ENCODE measurements at regions not wholly inside any gene's neighbourhood (a gene's known extent, or its start where the extent isn't known, plus 50 kb on each side); places are given as distances from the start of the nearest gene placed in this dataset.

DNA sequence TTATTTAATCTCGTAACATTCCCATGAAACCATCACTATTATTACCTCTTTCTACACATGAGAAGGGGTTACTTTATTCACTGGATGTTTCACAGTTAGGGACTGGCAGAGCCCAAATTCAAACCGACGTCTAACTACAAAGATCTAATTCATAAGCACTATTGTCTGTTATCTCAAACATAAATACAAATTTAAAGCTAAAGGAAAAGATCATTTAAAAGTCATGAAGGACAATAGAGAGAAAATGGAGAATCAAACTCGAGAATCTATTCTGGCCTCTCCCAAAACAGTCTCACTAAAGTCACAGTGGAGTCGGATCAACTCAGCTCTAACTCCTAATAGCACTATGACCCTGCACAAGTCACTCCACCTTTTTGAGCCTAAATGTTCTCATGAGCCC is 287.7 kb downstream of the ZIC4 start:
- DNase-seq = no peak
- Histone ChIP-seq H3K27ac (no peak overlapping the region), H3K36me3 (no peaks in the 10 kb centered on the region), H3K27me3 (ENCODE audit: low read depth) (no peaks in the 10 kb centered on the region), H3K4me1 (no peaks in the 10 kb centered on the region), H3K9me3 (no peaks in the 10 kb centered on the region), H3K4me3 (no peak overlapping the region)
- intact Hi-C loops (cut with DNase I) = no loop called here
- ATAC-seq = no peak
- TF ChIP-seq, protein P1, sequence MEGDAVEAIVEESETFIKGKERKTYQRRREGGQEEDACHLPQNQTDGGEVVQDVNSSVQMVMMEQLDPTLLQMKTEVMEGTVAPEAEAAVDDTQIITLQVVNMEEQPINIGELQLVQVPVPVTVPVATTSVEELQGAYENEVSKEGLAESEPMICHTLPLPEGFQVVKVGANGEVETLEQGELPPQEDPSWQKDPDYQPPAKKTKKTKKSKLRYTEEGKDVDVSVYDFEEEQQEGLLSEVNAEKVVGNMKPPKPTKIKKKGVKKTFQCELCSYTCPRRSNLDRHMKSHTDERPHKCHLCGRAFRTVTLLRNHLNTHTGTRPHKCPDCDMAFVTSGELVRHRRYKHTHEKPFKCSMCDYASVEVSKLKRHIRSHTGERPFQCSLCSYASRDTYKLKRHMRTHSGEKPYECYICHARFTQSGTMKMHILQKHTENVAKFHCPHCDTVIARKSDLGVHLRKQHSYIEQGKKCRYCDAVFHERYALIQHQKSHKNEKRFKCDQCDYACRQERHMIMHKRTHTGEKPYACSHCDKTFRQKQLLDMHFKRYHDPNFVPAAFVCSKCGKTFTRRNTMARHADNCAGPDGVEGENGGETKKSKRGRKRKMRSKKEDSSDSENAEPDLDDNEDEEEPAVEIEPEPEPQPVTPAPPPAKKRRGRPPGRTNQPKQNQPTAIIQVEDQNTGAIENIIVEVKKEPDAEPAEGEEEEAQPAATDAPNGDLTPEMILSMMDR (IDR thresholded peaks at IDR 0.05) = no peak

DNA sequence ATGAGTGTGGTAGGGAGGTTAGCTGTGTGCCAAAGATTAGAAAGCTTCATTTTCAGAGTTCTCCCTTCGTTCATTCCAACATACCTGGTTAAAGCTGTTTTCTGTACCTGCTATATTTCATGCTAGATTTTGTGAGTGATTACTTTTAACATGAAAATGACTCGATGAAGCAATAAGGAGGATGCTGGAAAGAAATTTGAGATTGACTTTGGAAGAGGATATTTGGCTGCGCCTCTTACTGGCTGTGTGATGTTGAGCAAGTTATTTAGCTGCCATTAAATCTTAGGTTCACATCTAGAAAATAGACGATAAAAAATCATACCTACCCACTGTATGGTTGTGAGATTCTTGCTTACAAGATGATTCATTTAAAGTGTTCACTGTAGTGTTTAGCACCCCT is 288.7 kb downstream of the ZIC4 start:
- Histone ChIP-seq H3K9me3 (no peaks in the 10 kb centered on the region), H3K27me3 (ENCODE audit: low read depth) (no peaks in the 10 kb centered on the region), H3K36me3 (no peaks in the 10 kb centered on the region), H3K27ac (no peak overlapping the region), H3K4me1 (no peaks in the 10 kb centered on the region), H3K4me3 (no peak overlapping the region)
- TF ChIP-seq, protein P1 (IDR thresholded peaks at IDR 0.05) = no peak
- no peak for DNase-seq
- intact Hi-C loops (cut with DNase I) = no loop called here
- ATAC-seq = no peak

DNA sequence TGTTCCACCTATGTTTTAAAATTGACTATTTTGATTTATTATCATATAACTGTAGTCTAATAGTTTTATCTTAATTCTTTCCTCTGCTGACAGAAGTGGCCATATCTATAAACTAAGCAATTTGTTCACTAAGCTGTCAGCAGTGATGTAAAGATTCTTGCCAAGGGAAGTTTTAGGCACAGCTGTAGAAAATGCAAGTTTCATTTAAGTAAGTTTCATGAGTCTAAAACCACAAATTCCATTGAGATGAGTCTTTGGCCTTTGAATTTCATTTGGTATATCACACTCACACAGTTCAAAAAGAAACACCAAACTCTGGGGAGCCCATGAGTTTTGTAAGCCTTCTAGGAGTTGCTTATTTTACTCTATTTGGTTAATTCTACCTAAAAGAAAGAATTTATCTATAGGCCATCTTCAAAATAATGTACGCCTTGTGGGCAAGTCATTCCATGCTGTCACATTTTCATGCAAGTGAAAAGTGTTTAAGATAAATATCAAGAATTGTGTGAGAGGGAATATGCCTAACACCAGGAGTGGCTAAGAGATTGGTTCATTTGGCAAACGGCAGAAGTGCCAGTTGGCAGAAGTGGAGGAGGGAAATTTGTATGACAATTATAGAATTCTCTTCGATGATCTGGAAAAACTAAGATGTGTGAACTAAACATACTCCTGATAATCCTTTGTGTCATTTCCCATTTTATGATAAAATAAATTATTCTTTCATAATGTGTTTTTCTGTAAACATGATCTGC is 292.9 kb downstream of the ZIC4 start:
- Histone ChIP-seq H3K36me3 (no peaks in the 10 kb centered on the region), H3K4me3 (no peak overlapping the region), H3K9me3 (no peaks in the 10 kb centered on the region), H3K4me1 (no peaks in the 10 kb centered on the region), H3K27me3 (ENCODE audit: low read depth) (no peaks in the 10 kb centered on the region), H3K27ac (no peak overlapping the region)
- ATAC-seq (no peak), DNase-seq (no peak)
- intact Hi-C loops (cut with DNase I) = no loop called here
- TF ChIP-seq, protein P1 (IDR thresholded peaks at IDR 0.05) = no peak

DNA sequence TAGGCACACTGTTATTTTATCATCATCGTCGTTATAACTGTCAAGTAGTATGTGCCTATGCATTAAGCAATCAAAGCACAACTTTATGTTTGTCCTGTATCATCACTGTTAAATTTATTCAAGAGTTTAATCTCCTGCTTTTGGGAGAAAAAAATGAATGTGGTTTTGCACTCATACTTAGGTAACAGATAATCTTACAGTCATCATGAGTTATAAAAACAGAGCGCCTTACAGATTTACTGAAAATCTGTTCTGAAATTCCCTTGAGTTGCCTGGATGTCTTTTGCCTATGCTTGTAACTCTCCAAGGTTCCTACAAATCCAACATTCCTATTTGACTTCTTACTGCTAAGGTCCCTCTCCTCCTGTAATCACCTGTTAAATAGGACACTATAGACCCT is 307.3 kb downstream of the ZIC4 start:
- intact Hi-C loops (cut with DNase I) = no loop called here
- ATAC-seq (no peak), DNase-seq (no peak)
- TF ChIP-seq, protein P1 (IDR thresholded peaks at IDR 0.05) = no peak
- no peak overlapping the region for H3K27ac ChIP-seq
- H3K4me3 ChIP-seq = no peak overlapping the region
- no peaks in the 10 kb centered on the region for H3K4me1 ChIP-seq
- H3K9me3 ChIP-seq = no peaks in the 10 kb centered on the region
- H3K27me3 ChIP-seq (ENCODE audit: low read depth) = no peaks in the 10 kb centered on the region
- no peaks in the 10 kb centered on the region for H3K36me3 ChIP-seq

DNA sequence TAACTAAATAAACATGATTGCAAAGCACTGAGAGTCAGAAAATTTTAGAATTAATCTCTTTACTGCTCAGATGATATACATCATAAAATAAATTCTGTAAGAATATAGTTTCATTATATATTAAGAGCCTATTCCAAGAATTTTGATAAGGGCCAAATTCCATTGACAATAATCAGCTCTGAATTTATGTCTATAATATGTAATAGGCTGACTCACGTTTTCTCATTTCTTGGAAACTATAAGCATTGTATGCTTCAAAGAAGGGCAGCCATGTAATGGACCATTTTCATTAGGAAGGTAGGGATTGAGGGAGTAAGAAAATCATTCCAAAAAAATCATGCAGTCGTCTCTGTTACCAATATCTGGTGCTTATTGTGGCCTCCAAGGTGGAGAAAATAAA is 315.9 kb downstream of the ZIC4 start:
- intact Hi-C loops (cut with DNase I) = no loop called here
- Histone ChIP-seq H3K9me3 (no peaks in the 10 kb centered on the region), H3K27ac (no peak overlapping the region), H3K36me3 (no peaks in the 10 kb centered on the region), H3K4me3 (no peak overlapping the region), H3K4me1 (no peaks in the 10 kb centered on the region), H3K27me3 (ENCODE audit: low read depth) (no peaks in the 10 kb centered on the region)
- ATAC-seq (no peak), DNase-seq (no peak)
- TF ChIP-seq, protein P1 (IDR thresholded peaks at IDR 0.05) = no peak

Data from lower lobe of right lung (tissue), 2 donors.